Astrocyte (in vitro differentiated cells and primary cell): ENCODE measurements at regions not wholly inside any gene's neighbourhood (a gene's known extent, or its start where the extent isn't known, plus 50 kb on each side); places are given as distances from the start of the nearest gene placed in this dataset.

ENCODE experiments used
- EZH2 ChIP-seq: IDR thresholded peaks from 2 replicates; pipeline ENCODE4 v1.6.1; 2012; ENCODE audit warnings: mild to moderate bottlenecking, low read length, inconsistent platforms; ENCODE audit not compliant: insufficient read depth
- TF ChIP-seq, protein P1 (sequence below): IDR thresholded peaks from 2 replicates; pipeline ENCODE4 v1.5.1; 2011; ENCODE audit warnings: low read depth, mild to moderate bottlenecking, inconsistent platforms, low read length, moderate library complexity; ENCODE audit not compliant: insufficient read depth

DNA sequence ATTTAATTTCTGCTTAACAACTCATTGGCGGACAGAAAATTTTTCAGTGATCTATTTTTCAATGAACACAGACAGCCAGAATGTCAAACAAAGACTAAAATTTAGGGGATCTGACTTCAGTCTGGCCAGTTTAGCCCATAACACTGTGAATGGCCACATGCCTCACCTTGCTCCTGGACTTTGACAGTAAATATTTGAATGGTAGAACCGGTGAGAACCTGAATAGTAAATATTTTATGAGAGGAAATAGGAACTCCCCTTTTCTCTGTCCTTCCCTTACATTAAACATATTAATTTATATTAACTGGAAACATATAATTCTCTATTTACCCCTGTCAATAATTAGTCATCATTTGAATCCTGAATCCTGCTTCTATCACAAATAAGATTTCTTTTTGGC, 942.1 kb downstream of the KCNJ2 start:
- no peak for TF ChIP-seq EZH2
- TF ChIP-seq, protein P1, sequence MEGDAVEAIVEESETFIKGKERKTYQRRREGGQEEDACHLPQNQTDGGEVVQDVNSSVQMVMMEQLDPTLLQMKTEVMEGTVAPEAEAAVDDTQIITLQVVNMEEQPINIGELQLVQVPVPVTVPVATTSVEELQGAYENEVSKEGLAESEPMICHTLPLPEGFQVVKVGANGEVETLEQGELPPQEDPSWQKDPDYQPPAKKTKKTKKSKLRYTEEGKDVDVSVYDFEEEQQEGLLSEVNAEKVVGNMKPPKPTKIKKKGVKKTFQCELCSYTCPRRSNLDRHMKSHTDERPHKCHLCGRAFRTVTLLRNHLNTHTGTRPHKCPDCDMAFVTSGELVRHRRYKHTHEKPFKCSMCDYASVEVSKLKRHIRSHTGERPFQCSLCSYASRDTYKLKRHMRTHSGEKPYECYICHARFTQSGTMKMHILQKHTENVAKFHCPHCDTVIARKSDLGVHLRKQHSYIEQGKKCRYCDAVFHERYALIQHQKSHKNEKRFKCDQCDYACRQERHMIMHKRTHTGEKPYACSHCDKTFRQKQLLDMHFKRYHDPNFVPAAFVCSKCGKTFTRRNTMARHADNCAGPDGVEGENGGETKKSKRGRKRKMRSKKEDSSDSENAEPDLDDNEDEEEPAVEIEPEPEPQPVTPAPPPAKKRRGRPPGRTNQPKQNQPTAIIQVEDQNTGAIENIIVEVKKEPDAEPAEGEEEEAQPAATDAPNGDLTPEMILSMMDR, result no peak
